ENCODE measurements at regions not wholly inside any gene's neighbourhood (a gene's known extent, or its start where the extent isn't known, plus 50 kb on each side); places are given as distances from the start of the nearest gene placed in this dataset.

DNA sequence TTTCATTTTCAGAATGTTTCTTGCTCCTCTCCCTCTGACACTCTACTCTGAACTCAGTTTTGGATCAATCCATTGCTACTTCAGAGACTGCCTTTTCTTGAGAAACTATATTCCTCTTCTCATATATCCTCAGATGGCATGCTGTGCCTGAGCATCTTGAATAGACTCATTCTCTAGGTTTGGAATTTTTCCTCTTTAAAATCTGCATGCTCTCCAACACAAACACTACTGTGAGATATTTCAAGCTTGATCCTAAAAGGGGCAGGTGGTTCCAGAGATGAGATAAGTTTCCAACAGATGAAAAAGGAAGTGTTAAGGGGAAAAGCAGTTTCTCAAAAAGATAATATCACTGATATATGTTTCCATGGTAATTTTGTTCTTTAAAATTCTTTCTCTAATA lies 742.2 kb upstream of the EPHA6 start (continued):
- TF ChIP-seq, protein P1, sequence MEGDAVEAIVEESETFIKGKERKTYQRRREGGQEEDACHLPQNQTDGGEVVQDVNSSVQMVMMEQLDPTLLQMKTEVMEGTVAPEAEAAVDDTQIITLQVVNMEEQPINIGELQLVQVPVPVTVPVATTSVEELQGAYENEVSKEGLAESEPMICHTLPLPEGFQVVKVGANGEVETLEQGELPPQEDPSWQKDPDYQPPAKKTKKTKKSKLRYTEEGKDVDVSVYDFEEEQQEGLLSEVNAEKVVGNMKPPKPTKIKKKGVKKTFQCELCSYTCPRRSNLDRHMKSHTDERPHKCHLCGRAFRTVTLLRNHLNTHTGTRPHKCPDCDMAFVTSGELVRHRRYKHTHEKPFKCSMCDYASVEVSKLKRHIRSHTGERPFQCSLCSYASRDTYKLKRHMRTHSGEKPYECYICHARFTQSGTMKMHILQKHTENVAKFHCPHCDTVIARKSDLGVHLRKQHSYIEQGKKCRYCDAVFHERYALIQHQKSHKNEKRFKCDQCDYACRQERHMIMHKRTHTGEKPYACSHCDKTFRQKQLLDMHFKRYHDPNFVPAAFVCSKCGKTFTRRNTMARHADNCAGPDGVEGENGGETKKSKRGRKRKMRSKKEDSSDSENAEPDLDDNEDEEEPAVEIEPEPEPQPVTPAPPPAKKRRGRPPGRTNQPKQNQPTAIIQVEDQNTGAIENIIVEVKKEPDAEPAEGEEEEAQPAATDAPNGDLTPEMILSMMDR (IDR thresholded peaks at IDR 0.05 in 2 of 3, conservative IDR thresholded peaks at IDR 0.05 in 1 of 3; ENCODE audit: insufficient read depth in 2 of 3, low read depth in 1 of 3, low read length in 3 of 3), result no peak
- TF ChIP-seq, protein P2, sequence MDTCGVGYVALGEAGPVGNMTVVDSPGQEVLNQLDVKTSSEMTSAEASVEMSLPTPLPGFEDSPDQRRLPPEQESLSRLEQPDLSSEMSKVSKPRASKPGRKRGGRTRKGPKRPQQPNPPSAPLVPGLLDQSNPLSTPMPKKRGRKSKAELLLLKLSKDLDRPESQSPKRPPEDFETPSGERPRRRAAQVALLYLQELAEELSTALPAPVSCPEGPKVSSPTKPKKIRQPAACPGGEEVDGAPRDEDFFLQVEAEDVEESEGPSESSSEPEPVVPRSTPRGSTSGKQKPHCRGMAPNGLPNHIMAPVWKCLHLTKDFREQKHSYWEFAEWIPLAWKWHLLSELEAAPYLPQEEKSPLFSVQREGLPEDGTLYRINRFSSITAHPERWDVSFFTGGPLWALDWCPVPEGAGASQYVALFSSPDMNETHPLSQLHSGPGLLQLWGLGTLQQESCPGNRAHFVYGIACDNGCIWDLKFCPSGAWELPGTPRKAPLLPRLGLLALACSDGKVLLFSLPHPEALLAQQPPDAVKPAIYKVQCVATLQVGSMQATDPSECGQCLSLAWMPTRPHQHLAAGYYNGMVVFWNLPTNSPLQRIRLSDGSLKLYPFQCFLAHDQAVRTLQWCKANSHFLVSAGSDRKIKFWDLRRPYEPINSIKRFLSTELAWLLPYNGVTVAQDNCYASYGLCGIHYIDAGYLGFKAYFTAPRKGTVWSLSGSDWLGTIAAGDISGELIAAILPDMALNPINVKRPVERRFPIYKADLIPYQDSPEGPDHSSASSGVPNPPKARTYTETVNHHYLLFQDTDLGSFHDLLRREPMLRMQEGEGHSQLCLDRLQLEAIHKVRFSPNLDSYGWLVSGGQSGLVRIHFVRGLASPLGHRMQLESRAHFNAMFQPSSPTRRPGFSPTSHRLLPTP (IDR thresholded peaks at IDR 0.05; ENCODE audit: borderline replicate concordance, extremely low read depth, insufficient read length), result no peak
- no peak for TF ChIP-seq GATAD2B (IDR thresholded peaks at IDR 0.05; ENCODE audit: borderline replicate concordance)
- TF ChIP-seq, protein P3, sequence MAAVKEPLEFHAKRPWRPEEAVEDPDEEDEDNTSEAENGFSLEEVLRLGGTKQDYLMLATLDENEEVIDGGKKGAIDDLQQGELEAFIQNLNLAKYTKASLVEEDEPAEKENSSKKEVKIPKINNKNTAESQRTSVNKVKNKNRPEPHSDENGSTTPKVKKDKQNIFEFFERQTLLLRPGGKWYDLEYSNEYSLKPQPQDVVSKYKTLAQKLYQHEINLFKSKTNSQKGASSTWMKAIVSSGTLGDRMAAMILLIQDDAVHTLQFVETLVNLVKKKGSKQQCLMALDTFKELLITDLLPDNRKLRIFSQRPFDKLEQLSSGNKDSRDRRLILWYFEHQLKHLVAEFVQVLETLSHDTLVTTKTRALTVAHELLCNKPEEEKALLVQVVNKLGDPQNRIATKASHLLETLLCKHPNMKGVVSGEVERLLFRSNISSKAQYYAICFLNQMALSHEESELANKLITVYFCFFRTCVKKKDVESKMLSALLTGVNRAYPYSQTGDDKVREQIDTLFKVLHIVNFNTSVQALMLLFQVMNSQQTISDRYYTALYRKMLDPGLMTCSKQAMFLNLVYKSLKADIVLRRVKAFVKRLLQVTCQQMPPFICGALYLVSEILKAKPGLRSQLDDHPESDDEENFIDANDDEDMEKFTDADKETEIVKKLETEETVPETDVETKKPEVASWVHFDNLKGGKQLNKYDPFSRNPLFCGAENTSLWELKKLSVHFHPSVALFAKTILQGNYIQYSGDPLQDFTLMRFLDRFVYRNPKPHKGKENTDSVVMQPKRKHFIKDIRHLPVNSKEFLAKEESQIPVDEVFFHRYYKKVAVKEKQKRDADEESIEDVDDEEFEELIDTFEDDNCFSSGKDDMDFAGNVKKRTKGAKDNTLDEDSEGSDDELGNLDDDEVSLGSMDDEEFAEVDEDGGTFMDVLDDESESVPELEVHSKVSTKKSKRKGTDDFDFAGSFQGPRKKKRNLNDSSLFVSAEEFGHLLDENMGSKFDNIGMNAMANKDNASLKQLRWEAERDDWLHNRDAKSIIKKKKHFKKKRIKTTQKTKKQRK (IDR thresholded peaks at IDR 0.05; ENCODE audit: borderline replicate concordance, low read depth, low read length), result no peak
- TF ChIP-seq, protein P4, sequence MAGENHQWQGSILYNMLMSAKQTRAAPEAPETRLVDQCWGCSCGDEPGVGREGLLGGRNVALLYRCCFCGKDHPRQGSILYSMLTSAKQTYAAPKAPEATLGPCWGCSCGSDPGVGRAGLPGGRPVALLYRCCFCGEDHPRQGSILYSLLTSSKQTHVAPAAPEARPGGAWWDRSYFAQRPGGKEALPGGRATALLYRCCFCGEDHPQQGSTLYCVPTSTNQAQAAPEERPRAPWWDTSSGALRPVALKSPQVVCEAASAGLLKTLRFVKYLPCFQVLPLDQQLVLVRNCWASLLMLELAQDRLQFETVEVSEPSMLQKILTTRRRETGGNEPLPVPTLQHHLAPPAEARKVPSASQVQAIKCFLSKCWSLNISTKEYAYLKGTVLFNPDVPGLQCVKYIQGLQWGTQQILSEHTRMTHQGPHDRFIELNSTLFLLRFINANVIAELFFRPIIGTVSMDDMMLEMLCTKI (IDR thresholded peaks at IDR 0.05; ENCODE audit: partially characterized antibody), result no peak
- TF ChIP-seq, protein P5, sequence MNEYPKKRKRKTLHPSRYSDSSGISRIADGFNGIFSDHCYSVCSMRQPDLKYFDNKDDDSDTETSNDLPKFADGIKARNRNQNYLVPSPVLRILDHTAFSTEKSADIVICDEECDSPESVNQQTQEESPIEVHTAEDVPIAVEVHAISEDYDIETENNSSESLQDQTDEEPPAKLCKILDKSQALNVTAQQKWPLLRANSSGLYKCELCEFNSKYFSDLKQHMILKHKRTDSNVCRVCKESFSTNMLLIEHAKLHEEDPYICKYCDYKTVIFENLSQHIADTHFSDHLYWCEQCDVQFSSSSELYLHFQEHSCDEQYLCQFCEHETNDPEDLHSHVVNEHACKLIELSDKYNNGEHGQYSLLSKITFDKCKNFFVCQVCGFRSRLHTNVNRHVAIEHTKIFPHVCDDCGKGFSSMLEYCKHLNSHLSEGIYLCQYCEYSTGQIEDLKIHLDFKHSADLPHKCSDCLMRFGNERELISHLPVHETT (CRISPR knock-in tag; conservative IDR thresholded peaks at IDR 0.05 in 1 of 2, IDR thresholded peaks at IDR 0.05 in 1 of 2), result no peak
- TF ChIP-seq, protein P6, sequence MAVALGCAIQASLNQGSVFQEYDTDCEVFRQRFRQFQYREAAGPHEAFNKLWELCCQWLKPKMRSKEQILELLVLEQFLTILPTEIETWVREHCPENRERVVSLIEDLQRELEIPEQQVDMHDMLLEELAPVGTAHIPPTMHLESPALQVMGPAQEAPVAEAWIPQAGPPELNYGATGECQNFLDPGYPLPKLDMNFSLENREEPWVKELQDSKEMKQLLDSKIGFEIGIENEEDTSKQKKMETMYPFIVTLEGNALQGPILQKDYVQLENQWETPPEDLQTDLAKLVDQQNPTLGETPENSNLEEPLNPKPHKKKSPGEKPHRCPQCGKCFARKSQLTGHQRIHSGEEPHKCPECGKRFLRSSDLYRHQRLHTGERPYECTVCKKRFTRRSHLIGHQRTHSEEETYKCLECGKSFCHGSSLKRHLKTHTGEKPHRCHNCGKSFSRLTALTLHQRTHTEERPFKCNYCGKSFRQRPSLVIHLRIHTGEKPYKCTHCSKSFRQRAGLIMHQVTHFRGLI (CRISPR knock-in tag; IDR thresholded peaks at IDR 0.05), result no peak

Data from K562 (cell line).